Embryonic facial prominence (tissue), 1 donor: ENCODE measurements at regions not wholly inside any gene's neighbourhood (a gene's known extent, or its start where the extent isn't known, plus 50 kb on each side); places are given as distances from the start of the nearest gene placed in this dataset.

Source experiments
- DNase-seq: peaks from one replicate; pipeline ENCODE4 v3.0.0-alpha.2; 2016; ENCODE audit errors: extremely low spot score

GRCh38 chr1:208298593-208299269 lies 54.5 kb upstream of the PLXNA2 start:
- no peak for DNase-seq

GRCh38 chr1:208300084-208300770 lies 56.0 kb upstream of the PLXNA2 start:
- DNase-seq = no peak

- no peak for DNase-seq
These were observed 58.6 kb upstream of the PLXNA2 start for GRCh38 chr1:208302699-208303238.

- no peak for DNase-seq
These were observed 59.8 kb upstream of the PLXNA2 start for GRCh38 chr1:208303743-208304712.

GRCh38 chr1:208308221-208308620 lies 64.0 kb upstream of the PLXNA2 start:
- DNase-seq = no peak

GRCh38 chr1:208309771-208310170 lies 65.6 kb upstream of the PLXNA2 start:
- DNase-seq = no peak

GRCh38 chr1:208312706-208313105 lies 68.5 kb upstream of the PLXNA2 start:
- no peak for DNase-seq

- no peak for DNase-seq
These were observed 70.2 kb upstream of the PLXNA2 start for GRCh38 chr1:208314431-208314830.

- no peak for DNase-seq
These were observed 74.1 kb upstream of the PLXNA2 start for GRCh38 chr1:208318150-208318734.

GRCh38 chr1:208324005-208324404 lies 79.8 kb upstream of the PLXNA2 start:
- DNase-seq = no peak

- no peak for DNase-seq
These were observed 81.8 kb upstream of the PLXNA2 start for GRCh38 chr1:208326033-208326432.

GRCh38 chr1:208329300-208329699 lies 85.1 kb upstream of the PLXNA2 start:
- no peak for DNase-seq

GRCh38 chr1:208332036-208332773 lies 88.0 kb upstream of the PLXNA2 start:
- DNase-seq = no peak

- DNase-seq = no peak
These were observed 88.6 kb upstream of the PLXNA2 start for GRCh38 chr1:208332774-208333126.

- DNase-seq = no peak
These were observed 89.5 kb upstream of the PLXNA2 start for GRCh38 chr1:208333676-208334075.

- no peak for DNase-seq
These were observed 91.4 kb upstream of the PLXNA2 start for GRCh38 chr1:208335371-208336136.

GRCh38 chr1:208336137-208336518 lies 91.9 kb upstream of the PLXNA2 start:
- DNase-seq = no peak

GRCh38 chr1:208339911-208340310 lies 95.7 kb upstream of the PLXNA2 start:
- no peak for DNase-seq

GRCh38 chr1:208343226-208343625 lies 99.0 kb upstream of the PLXNA2 start:
- no peak for DNase-seq

GRCh38 chr1:208344202-208344857 lies 100.1 kb upstream of the PLXNA2 start:
- DNase-seq = no peak
